HuH-7 (cell line): ENCODE measurements at regions not wholly inside any gene's neighbourhood (a gene's known extent, or its start where the extent isn't known, plus 50 kb on each side); places are given as distances from the start of the nearest gene placed in this dataset.
"Not testable (repeated sequence)": the region's sequence is repeated elsewhere in the genome, so short reads cannot be mapped to it uniquely, and the experiment has no call there.

Experiments
- DNase-seq: peaks from one replicate; pipeline ENCODE4 v3.0.0; 2011; ENCODE audit warnings: low spot score

DNA sequence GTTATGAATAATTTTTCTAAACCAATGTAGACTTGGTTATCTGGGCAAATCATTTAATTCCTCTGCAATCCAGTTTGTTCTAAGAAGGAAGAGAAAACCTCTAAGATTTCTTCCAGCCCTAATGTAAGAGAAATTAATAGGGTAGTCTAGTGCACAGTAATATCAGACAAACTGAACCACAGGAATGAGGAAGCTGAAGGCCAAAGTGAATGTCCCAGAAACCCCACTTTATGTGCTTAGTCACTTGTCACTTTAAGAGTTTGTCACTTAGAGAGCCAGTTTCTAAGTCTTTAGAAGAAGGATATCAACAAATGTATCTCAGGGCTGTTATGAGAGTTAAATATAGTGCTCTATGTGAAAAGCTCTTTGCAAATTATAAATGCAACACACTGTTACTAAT lies 750.6 kb downstream of the DIAPH3 start:
- no peak for DNase-seq

DNA sequence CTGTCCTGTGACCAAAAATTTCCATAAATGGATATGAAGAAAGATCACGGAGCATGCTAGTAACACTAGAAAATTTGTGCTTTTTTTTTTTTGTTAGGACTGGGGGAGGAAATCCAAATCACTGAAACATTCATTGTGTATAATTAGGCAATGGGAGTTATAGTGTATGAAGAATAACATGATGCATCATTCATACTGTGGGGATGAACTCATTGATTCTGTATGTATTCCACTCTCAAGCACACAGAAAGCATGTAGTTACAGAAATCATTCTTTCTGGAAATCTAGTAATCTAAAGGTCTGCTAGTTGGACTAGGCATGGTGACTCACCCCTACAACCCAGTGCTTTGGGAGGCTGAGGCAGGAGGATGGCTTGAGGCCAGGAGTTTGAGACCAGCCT lies 749.7 kb downstream of the DIAPH3 start:
- DNase-seq, result no peak

GRCh38 chr13:59415498-59415897 lies 748.2 kb downstream of the DIAPH3 start:
- DNase-seq, result no peak

- DNase-seq, result no peak
Measured at GRCh38 chr13:59416561-59416960, 747.2 kb downstream of the DIAPH3 start.

GRCh38 chr13:59422646-59423045 lies 741.1 kb downstream of the DIAPH3 start:
- DNase-seq, result no peak

GRCh38 chr13:59423708-59424340 lies 739.9 kb downstream of the DIAPH3 start:
- no peak for DNase-seq

DNA sequence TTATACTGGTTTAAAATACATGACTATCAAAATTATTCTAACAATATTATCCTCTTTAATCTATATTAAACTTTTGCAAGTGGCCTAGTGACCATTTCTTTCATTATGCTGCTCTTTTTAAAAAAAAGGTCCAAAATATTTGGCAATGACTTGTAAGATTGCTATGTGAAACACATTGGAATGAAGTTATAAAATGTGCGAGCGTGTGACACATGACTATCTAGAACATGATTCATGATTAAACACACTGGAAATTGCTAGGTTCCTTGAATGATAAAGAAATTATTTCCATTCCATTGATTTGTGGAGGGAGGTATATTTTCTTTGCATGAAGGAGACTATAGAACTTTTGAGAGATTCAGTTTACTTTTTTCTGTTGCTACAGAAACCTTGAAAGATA lies 739.1 kb downstream of the DIAPH3 start:
- DNase-seq, result no peak

DNA sequence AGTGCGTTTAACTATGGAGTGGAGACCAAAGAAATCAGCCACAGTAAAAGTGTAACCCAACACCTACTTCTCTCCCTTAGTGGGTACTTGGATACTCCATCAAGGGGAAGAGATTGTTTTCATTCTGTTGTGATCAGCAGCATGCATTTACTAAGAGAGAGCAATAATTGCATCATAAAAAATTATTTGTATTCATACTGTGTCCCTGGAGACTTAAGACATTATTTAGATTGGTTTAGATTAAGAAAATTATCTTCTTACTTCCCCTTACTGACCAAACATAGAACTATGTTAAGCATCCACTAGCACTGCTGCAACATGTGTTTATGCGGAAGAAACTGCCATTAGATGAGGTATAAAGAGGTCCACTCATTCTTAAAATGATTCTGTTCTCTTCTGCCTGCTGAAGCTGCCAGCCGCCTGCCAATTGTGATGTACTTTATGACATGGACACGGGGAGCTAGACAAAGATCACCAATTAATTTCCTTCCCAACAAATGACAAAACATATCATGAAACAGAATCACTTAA lies 738.5 kb downstream of the DIAPH3 start:
- DNase-seq, result no peak

DNA sequence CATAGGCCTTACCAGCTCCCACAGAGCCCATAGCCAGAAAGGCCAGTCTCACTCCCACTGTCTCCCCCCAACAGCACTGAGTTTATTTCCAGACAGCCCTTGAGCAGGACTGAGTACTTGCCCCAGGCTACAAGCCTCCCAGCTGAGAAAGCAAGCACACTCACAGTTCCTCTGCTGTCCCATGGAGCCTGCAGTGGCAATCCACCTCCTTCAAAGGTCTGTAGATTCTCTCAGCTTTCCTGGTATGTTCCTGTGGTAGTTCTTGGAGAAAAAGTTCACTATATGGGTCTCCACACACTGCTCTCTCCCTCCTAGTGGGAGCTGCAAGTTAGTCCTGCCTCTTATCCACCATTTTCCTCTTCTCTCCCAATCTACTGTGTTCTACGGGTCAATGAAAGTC lies 728.7 kb downstream of the DIAPH3 start:
- no peak for DNase-seq

- no peak for DNase-seq
Measured at GRCh38 chr13:59437544-59438301, 726.0 kb downstream of the DIAPH3 start.

- no peak for DNase-seq
Measured at GRCh38 chr13:59439776-59440428, 723.8 kb downstream of the DIAPH3 start.

- not testable (repeated sequence) for DNase-seq
Measured at GRCh38 chr13:59441068-59441467, 722.7 kb downstream of the DIAPH3 start.

DNA sequence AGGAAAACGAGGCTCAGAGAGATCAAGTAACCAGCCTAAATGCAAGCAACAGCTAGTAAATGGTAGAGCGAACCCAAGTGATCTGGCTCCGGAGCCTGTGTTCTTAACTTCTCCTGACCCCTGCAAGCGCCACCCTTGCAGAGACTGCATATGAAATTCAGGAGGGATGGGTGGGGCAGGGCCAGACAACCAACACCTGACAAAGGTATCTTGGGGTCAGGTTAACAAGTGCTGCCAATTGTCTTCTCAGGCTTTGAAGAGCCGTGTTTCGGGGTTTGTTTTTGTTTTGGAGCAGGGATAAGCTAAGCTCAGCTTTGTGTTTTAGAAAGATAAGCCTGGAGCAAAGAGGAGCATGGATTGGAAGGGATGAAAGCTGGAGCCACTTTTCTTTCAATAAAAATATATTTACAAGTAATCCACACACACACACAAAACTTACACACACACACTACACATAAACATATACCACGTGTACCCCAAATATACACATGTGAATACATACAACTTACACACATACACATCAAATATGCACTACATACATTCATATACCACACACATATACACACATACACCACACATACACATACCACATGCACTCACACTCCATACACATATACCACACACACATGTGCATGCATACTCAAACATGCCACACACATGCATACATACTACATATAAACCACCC lies 722.0 kb downstream of the DIAPH3 start:
- no peak for DNase-seq

DNA sequence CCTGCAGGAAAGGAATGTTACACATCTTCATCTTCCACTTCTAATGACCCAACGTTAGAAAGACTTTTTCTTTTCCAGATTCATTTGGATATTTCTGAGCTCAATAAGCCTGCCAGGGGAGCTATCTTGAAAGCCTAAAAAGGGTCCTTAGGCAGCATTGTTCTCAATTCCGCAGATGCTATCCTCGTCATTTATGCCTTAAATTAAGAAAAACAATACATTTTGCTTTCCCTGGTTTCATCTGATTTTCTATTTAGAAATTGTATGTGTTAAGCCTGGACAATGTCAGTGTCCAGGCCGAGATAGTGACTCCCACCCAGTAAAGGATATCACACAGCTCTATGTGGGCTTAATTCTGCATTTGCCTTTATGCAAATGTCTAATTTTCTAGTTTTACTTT lies 721.3 kb downstream of the DIAPH3 start:
- DNase-seq, result no peak

- DNase-seq, result no peak
Measured at GRCh38 chr13:59442944-59443486, 720.7 kb downstream of the DIAPH3 start.

- DNase-seq, result no peak
Measured at GRCh38 chr13:59444210-59444857, 719.4 kb downstream of the DIAPH3 start.

GRCh38 chr13:59445812-59446211 lies 717.9 kb downstream of the DIAPH3 start:
- DNase-seq, result no peak

DNA sequence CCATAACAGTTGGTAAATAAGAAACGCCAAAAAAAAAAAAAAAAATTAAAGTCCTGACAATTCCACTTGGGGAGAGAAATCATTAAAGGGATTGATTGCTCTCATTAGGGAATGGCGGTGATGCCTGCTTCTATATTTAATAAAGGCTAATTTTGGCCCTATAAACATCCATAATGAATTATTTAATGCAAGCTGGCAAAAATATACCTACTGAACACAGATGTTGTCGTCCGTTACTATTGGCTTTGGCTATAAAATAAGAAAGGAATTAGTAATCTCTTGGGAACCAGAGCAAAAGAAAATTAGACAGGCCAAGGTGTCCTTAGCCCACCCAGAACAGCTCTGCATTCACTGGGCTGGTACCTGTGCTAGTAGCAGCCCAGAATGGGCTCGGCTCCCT lies 717.3 kb downstream of the DIAPH3 start:
- DNase-seq, result no peak

DNA sequence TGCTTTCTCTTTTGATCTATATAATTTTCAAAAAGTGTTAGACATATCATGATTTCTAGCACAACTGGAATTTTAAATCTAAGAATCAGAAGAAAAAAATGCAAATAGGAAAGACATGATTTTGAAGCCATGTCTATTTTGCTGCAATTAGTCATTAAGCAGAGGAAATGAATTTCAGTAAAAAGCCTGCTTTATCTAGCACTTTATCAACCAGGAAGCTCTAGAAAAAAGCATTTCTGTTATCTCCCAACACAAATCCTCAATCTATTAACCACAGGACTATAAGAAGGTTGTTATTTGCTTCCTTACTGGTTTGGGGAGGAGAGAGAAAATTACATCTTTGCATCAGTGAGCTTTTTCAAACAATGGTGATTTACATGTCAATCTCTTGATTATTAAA lies 716.7 kb downstream of the DIAPH3 start:
- no peak for DNase-seq

DNA sequence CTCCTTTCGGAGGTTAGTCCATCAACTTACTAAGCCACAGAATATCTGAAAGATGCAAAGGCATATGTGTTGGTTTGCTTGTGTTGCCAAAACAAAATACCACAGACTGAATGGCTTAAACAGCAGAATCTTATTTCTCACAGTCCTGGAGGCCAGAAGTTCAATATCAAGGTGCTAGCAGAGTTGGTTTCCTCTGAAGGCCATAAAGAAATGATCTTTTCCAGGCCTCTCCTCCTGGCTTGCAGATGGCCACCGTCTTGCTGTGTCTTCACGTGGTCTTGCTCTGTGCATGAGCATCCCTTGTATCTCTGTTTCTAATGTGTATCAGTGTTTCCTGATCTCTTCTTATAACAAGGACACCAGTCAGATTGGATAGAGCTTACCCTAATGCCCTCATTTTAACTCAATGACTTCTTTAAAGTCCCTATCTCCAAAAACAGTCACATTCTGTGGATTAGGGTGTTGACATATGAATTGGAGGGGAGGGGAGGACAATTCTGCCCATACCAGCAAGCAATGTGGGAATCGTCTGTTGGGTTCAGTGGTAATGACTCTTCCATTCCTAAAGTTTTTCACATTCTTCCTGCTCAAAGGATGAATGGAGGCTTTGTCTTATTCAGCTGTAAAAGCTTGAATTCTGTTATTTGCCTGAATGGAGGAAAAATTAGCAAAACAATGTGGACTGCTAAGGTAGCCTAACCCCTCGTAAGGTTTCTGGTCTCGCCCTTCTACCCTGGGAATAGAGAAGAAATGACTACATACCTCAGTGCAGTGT lies 715.7 kb downstream of the DIAPH3 start:
- no peak for DNase-seq

- DNase-seq, result no peak
Measured at GRCh38 chr13:59449750-59450149, 714.0 kb downstream of the DIAPH3 start.
